HL-60 (cell line): ENCODE measurements at regions not wholly inside any gene's neighbourhood (a gene's known extent, or its start where the extent isn't known, plus 50 kb on each side); places are given as distances from the start of the nearest gene placed in this dataset.
"Not testable (repeated sequence)": the region's sequence is repeated elsewhere in the genome, so short reads cannot be mapped to it uniquely, and the experiment has no call there.

ENCODE experiments used
- DNase-seq, 2 experiments: peaks; one replicate each; pipeline ENCODE4 v3.0.0-alpha.2; 2010 to 2020; ENCODE audit warnings: low read depth in 1 of 2, low spot score in 1 of 2
- H3K27ac ChIP-seq: fragments of 250-450 bp; sonication (Bioruptor Pico); replicated peaks from 2 replicates; pipeline ENCODE4 v1.5.1; 2020; ENCODE audit warnings: mild to moderate bottlenecking, moderate library complexity
- H3K27me3 ChIP-seq: fragments of 250-450 bp; sonication (Bioruptor Pico); 2 replicates; pipeline ENCODE4 v1.5.1; 2021; ENCODE audit warnings: mild to moderate bottlenecking, moderate library complexity; ENCODE audit not compliant: insufficient read depth, poor library complexity, severe bottlenecking
- H3K4me3 ChIP-seq: replicated peaks from 2 replicates; pipeline ENCODE4 v1.5.1; 2011; ENCODE audit warnings: mild to moderate bottlenecking, control low read depth, low read length; ENCODE audit not compliant: insufficient read depth
- CTCF ChIP-seq: IDR thresholded peaks from one replicate; pipeline ENCODE4 v1.5.1; 2011; ENCODE audit warnings: low read length, control low read depth, inconsistent platforms; ENCODE audit not compliant: insufficient read depth
- GABPA ChIP-seq: IDR thresholded peaks from 2 replicates; pipeline ENCODE4 v1.6.1; 2012; ENCODE audit warnings: low read depth
- POLR2AphosphoS5 ChIP-seq: IDR thresholded peaks from 2 replicates; pipeline ENCODE4 v1.6.1; 2012; ENCODE audit warnings: low read depth
- REST ChIP-seq: IDR thresholded peaks from 2 replicates; pipeline ENCODE4 v1.6.1; 2012; ENCODE audit warnings: low read depth; ENCODE audit not compliant: insufficient replicate concordance
- SPI1 ChIP-seq: IDR thresholded peaks from 2 replicates; pipeline ENCODE4 v1.6.1; 2012; ENCODE audit warnings: low read depth, mild to moderate bottlenecking, borderline replicate concordance

GRCh38 chr7:68712956-68713495 lies 885.2 kb upstream of the AUTS2 start:
- Histone ChIP-seq H3K27me3 (no peaks in the 10 kb centered on the region), H3K4me3 (no peak overlapping the region), H3K27ac (no peak overlapping the region)
- DNase-seq = no peak
- TF ChIP-seq GABPA (no peak), CTCF (no peak), SPI1 (no peak), POLR2AphosphoS5 (no peak), REST (no peak)

- H3K4me3 ChIP-seq, H3K27me3 ChIP-seq, DNase-seq, H3K27ac ChIP-seq: not testable (repeated sequence)
These were observed 884.1 kb upstream of the AUTS2 start for GRCh38 chr7:68714135-68714534.

- no peaks in the 10 kb centered on the region for H3K27me3 ChIP-seq
- TF ChIP-seq REST (no peak), SPI1 (no peak), GABPA (no peak), CTCF (no peak), POLR2AphosphoS5 (no peak)
- no peak overlapping the region for H3K4me3 ChIP-seq
- H3K27ac ChIP-seq = no peak overlapping the region
- no peak for DNase-seq
These were observed 882.4 kb upstream of the AUTS2 start for GRCh38 chr7:68715907-68716306.

- DNase-seq = no peak
- Histone ChIP-seq H3K4me3 (no peak overlapping the region), H3K27ac (no peak overlapping the region), H3K27me3 (no peaks in the 10 kb centered on the region)
- TF ChIP-seq GABPA = no peak
- no peak for TF ChIP-seq REST
- TF ChIP-seq SPI1 = no peak
- TF ChIP-seq POLR2AphosphoS5 = no peak
- no peak for TF ChIP-seq CTCF
These were observed 881.1 kb upstream of the AUTS2 start for GRCh38 chr7:68717176-68717575.
